ENCODE measurements at regions not wholly inside any gene's neighbourhood (a gene's known extent, or its start where the extent isn't known, plus 50 kb on each side); places are given as distances from the start of the nearest gene placed in this dataset.

DNA sequence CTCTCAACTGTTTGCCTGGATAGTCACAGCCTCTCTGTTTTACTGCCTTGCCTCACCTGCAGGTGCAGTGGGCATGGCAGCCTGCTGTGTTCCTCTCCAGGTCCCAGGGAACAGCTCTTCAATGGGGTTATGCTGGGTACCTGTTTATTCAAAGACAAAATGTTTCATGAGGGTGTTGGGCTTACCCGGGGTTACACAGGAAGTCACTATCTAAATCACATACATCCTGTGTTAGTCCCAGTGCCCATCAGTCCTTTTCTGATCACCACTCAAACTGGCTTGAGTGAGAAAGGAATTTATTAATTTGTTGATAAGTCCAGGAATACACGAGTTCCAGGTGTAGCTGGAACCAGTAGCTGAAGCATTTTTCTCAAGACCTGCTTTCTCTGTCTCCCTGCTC lies 1503.6 kb upstream of the TMEM132C start:
- CTCF ChIA-PET (ENCODE audit: partially characterized antibody): interaction anchor here (9.5 kb wide), 1 partner anchor 15 kb away, joined by 59 read pairs; no protein-coding TSS in a partner anchor
- DNase-seq (ENCODE audit: low read depth in 1 of 2, low spot score in 2 of 2): no peak
- H2AFZ ChIP-seq (ENCODE audit: low read length): no peak overlapping the region
- H4K91ac ChIP-seq (replicated peaks; ENCODE audit: insufficient read length, low read length): no peak overlapping the region
- H3K56ac ChIP-seq (replicated peaks; ENCODE audit: insufficient read length, low read depth, low read length): no peak overlapping the region
- no peaks in the 10 kb centered on the region for H3K79me1 ChIP-seq (ENCODE audit: low read depth, low read length)
- POLR2A ChIA-PET (ENCODE audit: partially characterized antibody): no interaction called here
- no peak for FAIRE-seq
- no peak overlapping the region for H2BK15ac ChIP-seq (ENCODE audit: low read length)
- H3K36me3 ChIP-seq (ENCODE audit: control insufficient read depth in 2 of 4, insufficient read depth in 4 of 4, low read length in 3 of 4): no peaks in the 10 kb centered on the region
- H3K18ac ChIP-seq (ENCODE audit: extremely low read depth, low read length): no peak overlapping the region
- H3K9me3 ChIP-seq (ENCODE audit: insufficient read depth in 2 of 2, low read depth in 1 of 2, low read length in 1 of 2): peaks cover 4 to 13% of the 10 kb centered on the region in 2 experiments
- H3K4me3 ChIP-seq (ENCODE audit: extremely low read depth in 1 of 4, insufficient read depth in 2 of 4, low read depth in 3 of 4, low read length in 4 of 4): no peak overlapping the region
- no peak overlapping the region for H4K8ac ChIP-seq (ENCODE audit: extremely low read depth, insufficient read depth, low read length)
- no peaks in the 10 kb centered on the region for H3K27me3 ChIP-seq (replicated peaks in 1 of 4; ENCODE audit: control insufficient read depth in 3 of 4, extremely low read depth in 1 of 4, insufficient read depth in 3 of 4, low read length in 3 of 4)
- H3K4ac ChIP-seq (replicated peaks; ENCODE audit: insufficient read length, low read depth, low read length): no peak overlapping the region
- H2BK20ac ChIP-seq (ENCODE audit: low read length): no peak overlapping the region
- WGBS, 2 experiments (ENCODE audit: extremely low coverage in 1 of 2, insufficient coverage in 1 of 2, insufficient read length in 1 of 2, insufficient replicate concordance in 2 of 2, low coverage in 1 of 2, low lambda C conversion rate in 2 of 2, missing lambda C conversion rate in 1 of 2): 97% methylated on average over 2 of the region's 2 CpGs; no CpG with 5 or more reads in 1 of the 2 experiments
- no peaks in the 10 kb centered on the region for H3K4me1 ChIP-seq (replicated peaks in 1 of 4; ENCODE audit: control insufficient read depth in 3 of 4, insufficient read depth in 4 of 4, low read length in 3 of 4)
- no peak overlapping the region for H2BK12ac ChIP-seq (ENCODE audit: low read depth, low read length)
- no peak overlapping the region for H3K4me2 ChIP-seq (ENCODE audit: insufficient read depth in 1 of 2, low read depth in 2 of 2, low read length in 2 of 2)
- H3K9ac ChIP-seq (replicated peaks in 1 of 4; ENCODE audit: extremely low read depth in 1 of 4, low read depth in 3 of 4, low read length in 3 of 4): no peak overlapping the region
- H2BK120ac ChIP-seq (replicated peaks; ENCODE audit: low read depth, low read length): no peak overlapping the region
- no peak overlapping the region for H2AK5ac ChIP-seq (ENCODE audit: low read depth, low read length)
- no peaks in the 10 kb centered on the region; the same call in 1 of the 2 replicates for H3K23me2 ChIP-seq (ENCODE audit: low read depth, low read length)
- H3K14ac ChIP-seq (ENCODE audit: insufficient read length): no peak overlapping the region
- H3K27ac ChIP-seq (ENCODE audit: low read depth, low read length): no peak overlapping the region
- no peaks in the 10 kb centered on the region for H4K20me1 ChIP-seq (replicated peaks in 1 of 2; ENCODE audit: control insufficient read depth in 1 of 2, insufficient read depth in 2 of 2, low read length in 2 of 2)
- no peak overlapping the region for H3K23ac ChIP-seq (ENCODE audit: insufficient read length)
- no peaks in the 10 kb centered on the region for H3K79me2 ChIP-seq (ENCODE audit: control insufficient read depth in 1 of 2, insufficient read depth in 2 of 2, low read length in 2 of 2)
- H4K5ac ChIP-seq (ENCODE audit: insufficient read length, low read depth, low read length): no peak overlapping the region
- no peak overlapping the region for H2BK5ac ChIP-seq (ENCODE audit: low read depth, low read length)
- TF ChIP-seq POLR2A (IDR thresholded peaks at IDR 0.05; ENCODE audit: control extremely low read depth in 1 of 2, low read depth in 2 of 2, low read length in 2 of 2) (no peak), USF2 (IDR thresholded peaks at IDR 0.05; ENCODE audit: low read length) (no peak), FOSL1 (IDR thresholded peaks at IDR 0.05; ENCODE audit: insufficient read depth, low read depth, low read length) (no peak), JUN (IDR thresholded peaks at IDR 0.05; ENCODE audit: low read depth, low read length) (no peak), ASH2L (IDR thresholded peaks at IDR 0.05; ENCODE audit: low read length) (no peak), SUZ12 (IDR thresholded peaks at IDR 0.05; ENCODE audit: low read length) (no peak), KDM4A (IDR thresholded peaks at IDR 0.05; ENCODE audit: low read depth, low read length, severe bottlenecking) (no peak), CEBPB (IDR thresholded peaks at IDR 0.05; ENCODE audit: low read depth, low read length) (no peak), CREB1 (IDR thresholded peaks at IDR 0.05) (no peak), POU5F1 (IDR thresholded peaks at IDR 0.05; ENCODE audit: low read depth, low read length) (no peak), CBX5 (IDR thresholded peaks at IDR 0.05; ENCODE audit: low read depth, low read length) (no peak), CTBP2 (IDR thresholded peaks at IDR 0.05; ENCODE audit: borderline replicate concordance, insufficient read depth, insufficient read length, low read length) (no peak)
- TF ChIP-seq, protein P1, sequence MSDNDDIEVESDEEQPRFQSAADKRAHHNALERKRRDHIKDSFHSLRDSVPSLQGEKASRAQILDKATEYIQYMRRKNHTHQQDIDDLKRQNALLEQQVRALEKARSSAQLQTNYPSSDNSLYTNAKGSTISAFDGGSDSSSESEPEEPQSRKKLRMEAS (IDR thresholded peaks at IDR 0.05): no peak
